Spinal cord (tissue), 9 donors: ENCODE measurements at regions not wholly inside any gene's neighbourhood (a gene's known extent, or its start where the extent isn't known, plus 50 kb on each side); places are given as distances from the start of the nearest gene placed in this dataset.
A peak's percentile ranks its signal among the peaks of the same experiment; 100 is the strongest.

Experiments
- DNase-seq, 6 donors: peaks; one replicate each; pipeline versions ENCODE4 v3.0.0 to v3.0.0-alpha.2; 2013 to 2015; ENCODE audit warnings: low spot score in 6 of 6, low read depth in 4 of 6
- H3K27ac ChIP-seq: one replicate; pipeline ENCODE4 v1.5.1; 2013; ENCODE audit warnings: low read depth, low read length, control low read depth
- H3K27me3 ChIP-seq: one replicate; pipeline ENCODE4 v1.6.1; 2013; ENCODE audit warnings: low read length; ENCODE audit not compliant: control insufficient read depth, insufficient read depth
- H3K36me3 ChIP-seq: one replicate; pipeline ENCODE4 v1.6.1; 2013; ENCODE audit warnings: low read length; ENCODE audit not compliant: control insufficient read depth, insufficient read depth
- H3K4me1 ChIP-seq: one replicate; pipeline ENCODE4 v1.6.1; 2013; ENCODE audit warnings: low read length; ENCODE audit not compliant: control insufficient read depth, insufficient read depth
- H3K4me3 ChIP-seq: one replicate; pipeline ENCODE4 v1.5.1; 2013; ENCODE audit warnings: low read depth, low read length, control low read depth
- H3K9me3 ChIP-seq: one replicate; pipeline ENCODE4 v1.6.1; 2013; ENCODE audit warnings: low read length; ENCODE audit not compliant: control insufficient read depth, insufficient read depth
- WGBS: methylation state at CpG from one replicate; pipeline ENCODE4 v1.1.5; 2013; ENCODE audit warnings: missing lambda C conversion rate; ENCODE audit not compliant: insufficient coverage; 5-methylcytosine and 5-hydroxymethylcytosine counted together
- donor health status: healthy.

GRCh38 chr2:242032780-242033656 is 163.5 kb downstream of the RTP5 start:
- DNase-seq: no peak
- no peaks in the 10 kb centered on the region for H3K27me3 ChIP-seq
- no peaks in the 10 kb centered on the region for H3K9me3 ChIP-seq
- H3K36me3 ChIP-seq: no peaks in the 10 kb centered on the region
- no peak overlapping the region for H3K4me3 ChIP-seq
- H3K27ac ChIP-seq: no peak overlapping the region
- 85% methylated on average over 16 of the region's 20 CpGs for WGBS
- H3K4me1 ChIP-seq: peaks cover under 1% of the 10 kb centered on the region

GRCh38 chr2:242034138-242034537 is 164.6 kb downstream of the RTP5 start:
- Histone ChIP-seq H3K27ac (no peak overlapping the region), H3K4me1 (peaks cover 8% of the 10 kb centered on the region), H3K4me3 (no peak overlapping the region), H3K9me3 (no peaks in the 10 kb centered on the region), H3K36me3 (no peaks in the 10 kb centered on the region), H3K27me3 (no peaks in the 10 kb centered on the region)
- 64% methylated on average over 3 of the region's 6 CpGs for WGBS
- no peak for DNase-seq

DNA sequence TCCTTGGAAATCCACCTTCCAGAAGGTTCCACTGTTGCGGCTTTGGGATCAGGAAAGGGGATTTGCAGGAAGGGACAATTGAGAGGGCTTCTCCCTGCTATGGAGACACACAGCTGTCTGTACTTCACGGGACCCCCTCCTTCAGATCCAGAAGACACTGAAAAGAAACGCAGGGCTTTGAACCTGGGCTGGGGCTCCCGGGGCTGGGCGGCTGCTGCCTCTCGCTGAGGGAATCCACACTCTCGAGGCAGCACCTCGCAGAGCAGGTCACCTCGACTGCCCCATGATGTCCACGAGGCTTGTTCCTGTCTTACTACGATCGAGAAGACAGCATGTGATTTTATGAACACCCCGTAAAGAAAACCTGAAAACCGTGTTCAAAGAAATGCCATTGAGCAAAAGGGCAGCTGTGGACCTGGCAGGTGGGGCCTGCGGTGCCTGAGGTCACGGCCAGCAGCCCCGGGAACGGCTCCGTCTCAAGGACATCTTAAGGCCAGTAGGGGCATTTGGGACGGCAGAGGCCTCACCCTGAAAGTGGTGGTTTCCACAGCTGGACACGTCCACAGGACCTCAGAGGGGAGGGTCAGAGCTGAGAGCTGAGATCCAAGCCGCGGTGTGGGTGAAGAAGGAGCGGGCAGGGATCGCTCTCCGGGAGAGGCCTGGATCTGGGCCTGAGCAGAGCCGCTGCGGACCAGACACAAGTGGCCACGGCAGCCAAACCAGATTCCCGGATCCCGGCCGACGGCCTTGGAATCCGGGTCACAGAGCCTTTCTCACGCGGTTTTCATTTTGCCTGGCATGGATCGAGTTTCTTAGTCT is 165.7 kb downstream of the RTP5 start:
- Histone ChIP-seq H3K27ac (no peak overlapping the region), H3K4me1 (peaks cover 8% of the 10 kb centered on the region), H3K9me3 (no peaks in the 10 kb centered on the region), H3K36me3 (no peaks in the 10 kb centered on the region), H3K27me3 (no peaks in the 10 kb centered on the region), H3K4me3 (no peak overlapping the region)
- no peak for DNase-seq
- WGBS: 86% methylated on average over 37 of the region's 37 CpGs

GRCh38 chr2:242035858-242036652 is 166.5 kb downstream of the RTP5 start:
- 86% methylated on average over 11 of the region's 17 CpGs for WGBS
- Histone ChIP-seq H3K4me3 (no peak overlapping the region), H3K36me3 (no peaks in the 10 kb centered on the region), H3K4me1 (peaks cover 8% of the 10 kb centered on the region), H3K27ac (no peak overlapping the region), H3K9me3 (no peaks in the 10 kb centered on the region), H3K27me3 (no peaks in the 10 kb centered on the region)
- peak in 1 of 6 donors; percentile 26 for DNase-seq

DNA sequence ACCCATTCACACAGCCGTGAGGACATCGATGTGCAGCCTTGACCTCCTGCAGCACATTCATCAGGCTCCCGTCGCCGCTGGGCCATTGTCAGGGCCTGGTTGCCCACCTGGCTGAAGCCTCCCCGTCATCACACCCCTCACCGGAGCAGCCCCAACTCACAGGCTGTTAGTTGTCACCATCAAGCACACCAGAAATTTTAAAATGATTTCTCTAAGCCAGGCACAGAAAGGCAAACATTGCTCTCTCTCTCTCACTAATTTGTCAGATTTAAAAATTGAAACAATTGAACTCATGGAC is 167.1 kb downstream of the RTP5 start:
- Histone ChIP-seq H3K27ac (no peak overlapping the region), H3K27me3 (no peaks in the 10 kb centered on the region), H3K36me3 (no peaks in the 10 kb centered on the region), H3K4me3 (no peak overlapping the region), H3K9me3 (no peaks in the 10 kb centered on the region), H3K4me1 (peaks cover 8% of the 10 kb centered on the region)
- 75% methylated on average over 6 of the region's 7 CpGs for WGBS
- DNase-seq: no peak

DNA sequence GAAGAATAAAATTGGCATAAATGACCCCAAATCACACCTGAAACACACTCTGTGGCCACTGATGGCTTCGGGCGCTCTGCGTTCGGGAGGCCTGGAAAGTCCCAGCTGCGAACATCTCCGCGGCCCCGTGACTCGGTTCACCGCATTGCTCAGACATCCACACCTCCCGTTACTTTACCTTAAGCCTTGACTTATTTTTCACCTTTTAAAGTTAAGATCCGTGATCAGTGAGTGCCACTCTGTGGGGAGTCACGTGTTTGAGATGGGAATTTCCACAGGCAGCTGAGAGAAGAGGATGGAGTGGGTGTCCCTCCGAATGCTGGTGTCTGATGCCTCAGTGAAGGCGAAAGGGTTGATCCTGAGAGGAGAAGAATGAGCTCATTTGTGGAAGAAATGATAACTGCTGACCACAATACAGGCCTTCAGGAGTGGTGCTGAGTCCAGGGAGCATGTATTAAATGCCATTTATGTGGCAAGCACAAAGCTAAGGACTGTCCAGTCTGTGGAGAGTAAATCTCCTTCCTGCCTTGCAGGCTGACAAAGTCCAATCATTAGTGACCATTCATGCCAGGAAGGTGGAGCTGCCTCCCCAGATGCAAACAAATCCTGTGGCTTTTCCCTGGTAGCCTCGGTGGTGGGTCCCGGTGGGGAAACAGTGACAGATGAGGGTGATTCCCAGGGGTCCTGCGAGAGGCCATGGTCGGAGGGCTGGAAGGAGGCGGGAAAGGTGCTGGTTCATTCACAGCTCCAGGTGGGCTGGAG is 168.8 kb downstream of the RTP5 start:
- DNase-seq: no peak
- Histone ChIP-seq H3K4me1 (peaks cover 8% of the 10 kb centered on the region), H3K4me3 (no peak overlapping the region), H3K27me3 (peaks cover 1% of the 10 kb centered on the region), H3K9me3 (no peaks in the 10 kb centered on the region), H3K27ac (no peak overlapping the region), H3K36me3 (no peaks in the 10 kb centered on the region)
- 93% methylated on average over 20 of the region's 20 CpGs for WGBS

DNA sequence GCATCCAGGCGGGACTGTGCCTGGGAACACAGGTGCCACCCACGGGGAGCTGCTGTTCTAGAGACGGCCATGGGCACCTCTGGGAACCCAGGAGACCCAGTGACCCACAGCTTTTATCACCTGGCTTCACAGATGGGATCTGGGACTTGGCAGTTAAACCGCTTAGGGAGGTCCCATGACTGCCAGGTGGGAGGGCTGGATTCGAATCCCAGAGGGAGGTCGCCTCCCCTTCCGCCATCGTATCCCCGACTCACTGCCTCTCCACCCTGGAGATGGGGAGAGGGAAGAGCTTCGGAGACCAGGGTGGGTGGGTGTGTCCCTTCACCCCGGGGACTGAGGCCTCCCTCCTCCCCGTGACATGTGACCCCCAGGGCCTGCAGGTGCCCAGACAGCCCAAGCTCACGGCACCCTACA is 169.4 kb downstream of the RTP5 start:
- DNase-seq: no peak
- WGBS: 80% methylated on average over 7 of the region's 13 CpGs
- Histone ChIP-seq H3K4me3 (no peak overlapping the region), H3K4me1 (peaks cover 8% of the 10 kb centered on the region), H3K36me3 (no peaks in the 10 kb centered on the region), H3K27me3 (peaks cover 2% of the 10 kb centered on the region), H3K9me3 (no peaks in the 10 kb centered on the region), H3K27ac (no peak overlapping the region)

GRCh38 chr2:242040303-242040655 is 170.8 kb downstream of the RTP5 start:
- Histone ChIP-seq H3K4me3 (no peak overlapping the region), H3K9me3 (no peaks in the 10 kb centered on the region), H3K27ac (no peak overlapping the region), H3K4me1 (peaks cover 11% of the 10 kb centered on the region), H3K27me3 (peaks cover 2% of the 10 kb centered on the region), H3K36me3 (no peaks in the 10 kb centered on the region)
- no peak for DNase-seq
- 96% methylated on average over 10 of the region's 10 CpGs for WGBS

DNA sequence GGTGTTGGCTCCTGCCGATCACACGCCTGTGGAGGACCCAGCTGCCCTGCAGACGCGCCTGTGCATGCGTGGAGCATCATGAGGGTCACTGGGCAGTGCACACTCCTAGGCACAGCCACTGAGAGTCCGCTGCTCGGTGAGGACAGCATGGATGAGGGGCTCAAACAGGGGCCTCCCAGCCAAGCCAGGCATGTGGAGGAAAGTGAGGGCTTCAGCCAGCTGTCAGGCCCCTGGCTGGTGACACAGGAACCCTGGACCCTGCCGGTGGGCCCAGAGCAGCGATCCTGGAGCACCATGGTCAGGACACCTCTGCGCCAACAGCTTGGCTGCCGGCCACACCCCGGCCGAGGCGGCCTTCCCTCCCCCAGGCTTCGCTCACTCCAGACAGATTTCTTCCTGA is 171.2 kb downstream of the RTP5 start:
- Histone ChIP-seq H3K9me3 (no peaks in the 10 kb centered on the region), H3K36me3 (no peaks in the 10 kb centered on the region), H3K27ac (no peak overlapping the region), H3K27me3 (peaks cover 3% of the 10 kb centered on the region), H3K4me1 (peaks cover 11% of the 10 kb centered on the region), H3K4me3 (no peak overlapping the region)
- no peak for DNase-seq
- WGBS: 95% methylated on average over 15 of the region's 15 CpGs
